GM23338 (cell line): ENCODE measurements at regions not wholly inside any gene's neighbourhood (a gene's known extent, or its start where the extent isn't known, plus 50 kb on each side); places are given as distances from the start of the nearest gene placed in this dataset.

ENCODE experiments used
- ATAC-seq: fragments of 200-7000 bp; cut with Tn5 transposase; 3 replicates; pipeline ENCODE4 v1.9.1; 2020
- DNase-seq: peaks from one replicate; pipeline ENCODE4 v3.0.0-alpha.2; 2015; ENCODE audit warnings: low spot score
- H2AFZ ChIP-seq: fragments of 200-600 bp; sonication (generic); 2 replicates; pipeline ENCODE4 v1.8.0; 2016; ENCODE audit warnings: antibody characterized with exemption, mild to moderate bottlenecking, moderate library complexity
- H3F3A ChIP-seq: fragments of 200-600 bp; sonication (generic); replicated peaks from 2 replicates; pipeline ENCODE4 v1.8.0; 2017; ENCODE audit warnings: antibody characterized with exemption, mixed run types, low read depth
- H3K27ac ChIP-seq: fragments of 200-600 bp; sonication (generic); 2 replicates; pipeline ENCODE4 v1.6.1; 2016; ENCODE audit warnings: low read depth
- H3K27me3 ChIP-seq: fragments of 200-600 bp; sonication (generic); 2 replicates; pipeline ENCODE4 v1.8.0; 2016; ENCODE audit warnings: mild to moderate bottlenecking, mixed run types, moderate library complexity; ENCODE audit not compliant: insufficient read depth
- H3K36me3 ChIP-seq: fragments of 200-600 bp; sonication (generic); 2 replicates; pipeline ENCODE4 v1.8.0; 2016; ENCODE audit warnings: mild to moderate bottlenecking; ENCODE audit not compliant: insufficient read depth
- H3K4me1 ChIP-seq: fragments of 200-600 bp; sonication (generic); 2 replicates; pipeline ENCODE4 v1.8.0; 2016; ENCODE audit warnings: mild to moderate bottlenecking, moderate library complexity; ENCODE audit not compliant: insufficient read depth
- H3K4me2 ChIP-seq: fragments of 200-600 bp; sonication (generic); 2 replicates; pipeline ENCODE4 v1.7.1; 2017; ENCODE audit warnings: mixed run types
- H3K4me3 ChIP-seq: fragments of 200-600 bp; sonication (generic); 2 replicates; pipeline ENCODE4 v1.6.1; 2016; ENCODE audit warnings: mixed run types
- H3K79me2 ChIP-seq: fragments of 200-600 bp; sonication (generic); replicated peaks from 2 replicates; pipeline ENCODE4 v1.8.0; 2017; ENCODE audit warnings: mild to moderate bottlenecking; ENCODE audit not compliant: insufficient read depth
- H3K9me2 ChIP-seq: fragments of 200-600 bp; sonication (generic); 2 replicates; pipeline ENCODE4 v1.8.0; 2017; ENCODE audit not compliant: insufficient read depth
- H4K20me1 ChIP-seq: fragments of 200-600 bp; sonication (generic); replicated peaks from 2 replicates; pipeline ENCODE4 v1.8.0; 2017; ENCODE audit warnings: mild to moderate bottlenecking; ENCODE audit not compliant: insufficient read depth
- H3K27ac Mint-ChIP-seq: 2 replicates; pipeline ENCODE4 v1.8.0; 2020; ENCODE audit warnings: inconsistent platforms, mild to moderate bottlenecking, moderate library complexity, mixed read lengths
- H3K27me3 Mint-ChIP-seq: 3 replicates; pipeline ENCODE4 v1.8.0; 2022; ENCODE audit warnings: low read depth, mild to moderate bottlenecking, moderate library complexity, mixed read lengths, inconsistent platforms; ENCODE audit not compliant: insufficient read depth, poor library complexity
- H3K36me3 Mint-ChIP-seq: 3 replicates; pipeline ENCODE4 v1.8.0; 2021; ENCODE audit warnings: low read depth, mild to moderate bottlenecking, inconsistent platforms, moderate library complexity, mixed read lengths
- H3K4me1 Mint-ChIP-seq: 3 replicates; pipeline ENCODE4 v1.8.0; 2020; ENCODE audit warnings: mild to moderate bottlenecking, inconsistent platforms, mixed read lengths
- H3K4me3 Mint-ChIP-seq: 3 replicates; pipeline ENCODE4 v1.8.0; 2021; ENCODE audit warnings: moderate library complexity, mild to moderate bottlenecking, inconsistent platforms, mixed read lengths
- H3K9me3 Mint-ChIP-seq: 3 replicates; pipeline ENCODE4 v1.8.0; 2020; ENCODE audit warnings: moderate library complexity, mild to moderate bottlenecking, inconsistent platforms, mixed read lengths
- CREB1 ChIP-seq: fragments of 250-450 bp; sonication (Bioruptor Pico); IDR thresholded peaks from 2 replicates; pipeline ENCODE4 v1.5.0; 2020; ENCODE audit warnings: low read depth, mild to moderate bottlenecking, moderate library complexity
- EZH2 ChIP-seq: fragments of 200-600 bp; sonication (generic); IDR thresholded peaks from one replicate; pipeline ENCODE4 v1.8.0; 2017; ENCODE audit warnings: antibody characterized with exemption, mild to moderate bottlenecking, low read depth; ENCODE audit not compliant: unreplicated experiment
- EZH2phosphoT487 ChIP-seq: fragments of 200-600 bp; sonication (generic); IDR thresholded peaks from one replicate; pipeline ENCODE4 v1.8.1; 2018; ENCODE audit warnings: antibody characterized with exemption; ENCODE audit not compliant: unreplicated experiment
- JUNB ChIP-seq: IDR thresholded peaks from one replicate; pipeline ENCODE4 v1.6.1; 2016; ENCODE audit warnings: antibody characterized with exemption; ENCODE audit not compliant: unreplicated experiment
- POLR2AphosphoS5 ChIP-seq: IDR thresholded peaks from 2 replicates; pipeline ENCODE4 v1.6.1; 2016; ENCODE audit warnings: antibody characterized with exemption, low read depth
- STAT1 ChIP-seq: IDR thresholded peaks from one replicate; pipeline ENCODE4 v1.6.1; 2016; ENCODE audit warnings: antibody characterized with exemption; ENCODE audit not compliant: unreplicated experiment
- ZNF114 ChIP-seq: fragments of 250-450 bp; sonication (Bioruptor Pico); IDR thresholded peaks from 2 replicates; pipeline ENCODE4 v1.5.0; 2020; ENCODE audit warnings: mild to moderate bottlenecking, moderate library complexity
- ZNF331 ChIP-seq: fragments of 250-450 bp; sonication (Bioruptor Pico); IDR thresholded peaks from 2 replicates; pipeline ENCODE4 v1.5.0; 2020; ENCODE audit warnings: low read depth, mild to moderate bottlenecking, moderate library complexity
- TF ChIP-seq, protein P1 (sequence below), 2 experiments: fragments of 200-600 bp in 1 of 2; sonication (generic) in 1 of 2; conservative IDR thresholded peaks; 2 replicates each; pipeline versions ENCODE4 v1.5.1 to v1.6.1; 2016 to 2017; ENCODE audit warnings: antibody characterized with exemption in 2 of 2, low read depth in 2 of 2, mild to moderate bottlenecking in 2 of 2, moderate library complexity in 1 of 2
- TF ChIP-seq, protein P2 (sequence below): IDR thresholded peaks from one replicate; pipeline ENCODE4 v1.6.1; 2018; ENCODE audit warnings: antibody characterized with exemption; ENCODE audit not compliant: unreplicated experiment
- TF ChIP-seq, protein P3 (sequence below): IDR thresholded peaks from 2 replicates; pipeline ENCODE4 v1.6.1; 2016; ENCODE audit warnings: antibody characterized with exemption

DNA sequence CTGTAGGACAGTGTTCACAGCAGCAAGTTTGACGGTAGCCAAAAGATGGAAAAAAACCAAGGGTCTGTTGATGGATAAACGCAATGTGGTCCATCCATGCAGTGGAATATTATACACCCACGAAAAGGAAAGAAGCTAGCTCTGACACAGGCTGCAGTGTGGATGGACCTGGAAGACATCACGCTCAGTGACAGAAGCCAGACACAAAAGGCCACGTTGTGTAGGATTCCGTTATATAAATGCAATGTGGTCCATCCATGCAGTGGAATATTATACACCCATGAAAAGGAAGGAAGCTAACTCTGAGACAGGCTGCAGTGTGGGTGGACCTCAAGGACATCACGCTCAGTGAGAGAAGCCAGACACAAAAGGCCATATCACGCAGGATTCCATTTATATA lies 105.5 kb upstream of the SHOX start:
- Histone ChIP-seq H3K36me3 (no peaks in the 10 kb centered on the region), H3K27me3 (no peaks in the 10 kb centered on the region), H3K27ac (no peak overlapping the region), H3K4me1 (no peaks in the 10 kb centered on the region), H3K79me2 (no peaks in the 10 kb centered on the region), H3K9me2 (no peaks in the 10 kb centered on the region), H3F3A (peaks cover 4% of the 10 kb centered on the region), H3K4me3 (no peak overlapping the region), H3K4me2 (no peak overlapping the region), H4K20me1 (no peaks in the 10 kb centered on the region), H2AFZ (no peak overlapping the region)
- no peaks in the 10 kb centered on the region; the same call in 2 of the 3 replicates for H3K4me1 Mint-ChIP-seq
- no peak overlapping the region for H3K4me3 Mint-ChIP-seq
- H3K9me3 Mint-ChIP-seq: peaks cover 86% of the 10 kb centered on the region
- peaks cover 1% of the 10 kb centered on the region for H3K27me3 Mint-ChIP-seq
- ATAC-seq (no peak), DNase-seq (no peak)
- TF ChIP-seq EZH2phosphoT487 (no peak), EZH2 (no peak), STAT1 (no peak), ZNF114 (CRISPR knock-in tag) (no peak), JUNB (no peak), POLR2AphosphoS5 (no peak), CREB1 (CRISPR knock-in tag) (no peak), ZNF331 (CRISPR knock-in tag) (no peak)
- TF ChIP-seq, protein P1, sequence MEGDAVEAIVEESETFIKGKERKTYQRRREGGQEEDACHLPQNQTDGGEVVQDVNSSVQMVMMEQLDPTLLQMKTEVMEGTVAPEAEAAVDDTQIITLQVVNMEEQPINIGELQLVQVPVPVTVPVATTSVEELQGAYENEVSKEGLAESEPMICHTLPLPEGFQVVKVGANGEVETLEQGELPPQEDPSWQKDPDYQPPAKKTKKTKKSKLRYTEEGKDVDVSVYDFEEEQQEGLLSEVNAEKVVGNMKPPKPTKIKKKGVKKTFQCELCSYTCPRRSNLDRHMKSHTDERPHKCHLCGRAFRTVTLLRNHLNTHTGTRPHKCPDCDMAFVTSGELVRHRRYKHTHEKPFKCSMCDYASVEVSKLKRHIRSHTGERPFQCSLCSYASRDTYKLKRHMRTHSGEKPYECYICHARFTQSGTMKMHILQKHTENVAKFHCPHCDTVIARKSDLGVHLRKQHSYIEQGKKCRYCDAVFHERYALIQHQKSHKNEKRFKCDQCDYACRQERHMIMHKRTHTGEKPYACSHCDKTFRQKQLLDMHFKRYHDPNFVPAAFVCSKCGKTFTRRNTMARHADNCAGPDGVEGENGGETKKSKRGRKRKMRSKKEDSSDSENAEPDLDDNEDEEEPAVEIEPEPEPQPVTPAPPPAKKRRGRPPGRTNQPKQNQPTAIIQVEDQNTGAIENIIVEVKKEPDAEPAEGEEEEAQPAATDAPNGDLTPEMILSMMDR (conservative IDR thresholded peaks at IDR 0.05; ENCODE audit: low read depth in 2 of 2): no peak
- TF ChIP-seq, protein P2, sequence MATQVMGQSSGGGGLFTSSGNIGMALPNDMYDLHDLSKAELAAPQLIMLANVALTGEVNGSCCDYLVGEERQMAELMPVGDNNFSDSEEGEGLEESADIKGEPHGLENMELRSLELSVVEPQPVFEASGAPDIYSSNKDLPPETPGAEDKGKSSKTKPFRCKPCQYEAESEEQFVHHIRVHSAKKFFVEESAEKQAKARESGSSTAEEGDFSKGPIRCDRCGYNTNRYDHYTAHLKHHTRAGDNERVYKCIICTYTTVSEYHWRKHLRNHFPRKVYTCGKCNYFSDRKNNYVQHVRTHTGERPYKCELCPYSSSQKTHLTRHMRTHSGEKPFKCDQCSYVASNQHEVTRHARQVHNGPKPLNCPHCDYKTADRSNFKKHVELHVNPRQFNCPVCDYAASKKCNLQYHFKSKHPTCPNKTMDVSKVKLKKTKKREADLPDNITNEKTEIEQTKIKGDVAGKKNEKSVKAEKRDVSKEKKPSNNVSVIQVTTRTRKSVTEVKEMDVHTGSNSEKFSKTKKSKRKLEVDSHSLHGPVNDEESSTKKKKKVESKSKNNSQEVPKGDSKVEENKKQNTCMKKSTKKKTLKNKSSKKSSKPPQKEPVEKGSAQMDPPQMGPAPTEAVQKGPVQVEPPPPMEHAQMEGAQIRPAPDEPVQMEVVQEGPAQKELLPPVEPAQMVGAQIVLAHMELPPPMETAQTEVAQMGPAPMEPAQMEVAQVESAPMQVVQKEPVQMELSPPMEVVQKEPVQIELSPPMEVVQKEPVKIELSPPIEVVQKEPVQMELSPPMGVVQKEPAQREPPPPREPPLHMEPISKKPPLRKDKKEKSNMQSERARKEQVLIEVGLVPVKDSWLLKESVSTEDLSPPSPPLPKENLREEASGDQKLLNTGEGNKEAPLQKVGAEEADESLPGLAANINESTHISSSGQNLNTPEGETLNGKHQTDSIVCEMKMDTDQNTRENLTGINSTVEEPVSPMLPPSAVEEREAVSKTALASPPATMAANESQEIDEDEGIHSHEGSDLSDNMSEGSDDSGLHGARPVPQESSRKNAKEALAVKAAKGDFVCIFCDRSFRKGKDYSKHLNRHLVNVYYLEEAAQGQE: no peak
- TF ChIP-seq, protein P3, sequence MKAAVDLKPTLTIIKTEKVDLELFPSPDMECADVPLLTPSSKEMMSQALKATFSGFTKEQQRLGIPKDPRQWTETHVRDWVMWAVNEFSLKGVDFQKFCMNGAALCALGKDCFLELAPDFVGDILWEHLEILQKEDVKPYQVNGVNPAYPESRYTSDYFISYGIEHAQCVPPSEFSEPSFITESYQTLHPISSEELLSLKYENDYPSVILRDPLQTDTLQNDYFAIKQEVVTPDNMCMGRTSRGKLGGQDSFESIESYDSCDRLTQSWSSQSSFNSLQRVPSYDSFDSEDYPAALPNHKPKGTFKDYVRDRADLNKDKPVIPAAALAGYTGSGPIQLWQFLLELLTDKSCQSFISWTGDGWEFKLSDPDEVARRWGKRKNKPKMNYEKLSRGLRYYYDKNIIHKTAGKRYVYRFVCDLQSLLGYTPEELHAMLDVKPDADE: no peak
- peaks cover 37% of the 10 kb centered on the region for H3K36me3 Mint-ChIP-seq
- no peak overlapping the region for H3K27ac Mint-ChIP-seq
